Natural killer cell (primary cell): ENCODE measurements at regions not wholly inside any gene's neighbourhood (a gene's known extent, or its start where the extent isn't known, plus 50 kb on each side); places are given as distances from the start of the nearest gene placed in this dataset.

ENCODE experiments used
- ATAC-seq, 3 donors: fragments of 150-1000 bp in 2 of 3; fragments of 200-7000 bp in 1 of 3; cut with Tn5 transposase; 1 replicate in 1 of 3; 2 replicates in 2 of 3; pipeline ENCODE4 v1.10.0; 2021; ENCODE audit warnings: mild to moderate bottlenecking in 2 of 3, moderate library complexity in 2 of 3
- DNase-seq, 2 donors: peaks; one replicate each; pipeline versions ENCODE4 v3.0.0 to v3.0.0-alpha.2; 2013 to 2021; ENCODE audit warnings: mixed read lengths in 1 of 2
- H3K27ac ChIP-seq: one replicate; pipeline ENCODE4 v1.5.1; 2013; ENCODE audit warnings: mild to moderate bottlenecking, low read length
- H3K27me3 ChIP-seq: one replicate; pipeline ENCODE4 v1.6.1; 2013; ENCODE audit warnings: low read length; ENCODE audit not compliant: control insufficient read depth, insufficient read depth
- H3K36me3 ChIP-seq: one replicate; pipeline ENCODE4 v1.6.1; 2013; ENCODE audit warnings: low read length; ENCODE audit not compliant: control insufficient read depth, insufficient read depth
- H3K4me1 ChIP-seq: one replicate; pipeline ENCODE4 v1.6.1; 2013; ENCODE audit warnings: low read length; ENCODE audit not compliant: control insufficient read depth, insufficient read depth
- H3K4me3 ChIP-seq: one replicate; pipeline ENCODE4 v1.5.1; 2013; ENCODE audit warnings: low read length
- H3K9me3 ChIP-seq: one replicate; pipeline ENCODE4 v1.6.1; 2013; ENCODE audit warnings: low read length; ENCODE audit not compliant: control insufficient read depth, insufficient read depth
- H3K27ac Mint-ChIP-seq, 2 donors: one replicate each; pipeline ENCODE4 v1.8.0; 2022; ENCODE audit warnings: mild to moderate bottlenecking in 2 of 2, mixed read lengths in 2 of 2, moderate library complexity in 1 of 2
- H3K27me3 Mint-ChIP-seq, 2 donors: one replicate each; pipeline ENCODE4 v1.8.0; 2022; ENCODE audit warnings: low read depth in 2 of 2, mixed read lengths in 2 of 2
- H3K36me3 Mint-ChIP-seq: one replicate; pipeline ENCODE4 v1.8.0; 2022; ENCODE audit warnings: mixed read lengths
- H3K4me1 Mint-ChIP-seq, 2 donors: one replicate each; pipeline ENCODE4 v1.8.0; 2022; ENCODE audit warnings: mixed read lengths in 2 of 2
- H3K4me3 Mint-ChIP-seq: one replicate; pipeline ENCODE4 v1.8.0; 2022; ENCODE audit warnings: mild to moderate bottlenecking, moderate library complexity, mixed read lengths
- H3K9me3 Mint-ChIP-seq, 2 donors: one replicate each; pipeline ENCODE4 v1.8.0; 2022; ENCODE audit warnings: mixed read lengths in 2 of 2
- WGBS: methylation state at CpG from one replicate; pipeline ENCODE4 v1.1.7; 2013; ENCODE audit warnings: missing lambda C conversion rate; ENCODE audit not compliant: insufficient coverage; 5-methylcytosine and 5-hydroxymethylcytosine counted together
- intact Hi-C: fragments of 100-400 bp; cut with micrococcal nuclease; formaldehyde crosslinking; loops from one replicate; pipeline ENCODE4 v1.14.2; 2022
- TF ChIP-seq, protein P1 (sequence below): fragments of 200-600 bp; IDR thresholded peaks from one replicate; pipeline ENCODE4 v1.8.0; 2022; ENCODE audit warnings: antibody characterized with exemption

DNA sequence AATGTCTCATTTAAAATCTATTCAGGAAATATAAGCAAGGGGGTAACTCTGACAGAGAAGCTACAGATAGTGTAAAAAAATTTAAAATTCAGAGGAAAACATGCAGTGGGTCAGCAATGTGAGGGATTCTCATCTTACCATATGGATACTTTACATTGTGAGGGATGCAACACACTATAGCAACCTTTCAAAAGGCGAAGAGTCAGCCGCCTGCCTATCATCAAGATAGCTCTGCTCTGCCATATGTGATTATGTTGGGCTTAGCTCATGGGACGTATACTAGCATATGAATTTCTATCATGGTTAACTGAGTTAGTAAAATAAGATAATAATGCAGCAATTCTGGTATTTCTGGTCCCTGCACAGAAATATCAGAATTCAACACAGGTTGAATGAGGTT lies 130.9 kb downstream of the MAP3K7 start:
- no peaks in the 10 kb centered on the region for H3K36me3 Mint-ChIP-seq
- TF ChIP-seq, protein P1, sequence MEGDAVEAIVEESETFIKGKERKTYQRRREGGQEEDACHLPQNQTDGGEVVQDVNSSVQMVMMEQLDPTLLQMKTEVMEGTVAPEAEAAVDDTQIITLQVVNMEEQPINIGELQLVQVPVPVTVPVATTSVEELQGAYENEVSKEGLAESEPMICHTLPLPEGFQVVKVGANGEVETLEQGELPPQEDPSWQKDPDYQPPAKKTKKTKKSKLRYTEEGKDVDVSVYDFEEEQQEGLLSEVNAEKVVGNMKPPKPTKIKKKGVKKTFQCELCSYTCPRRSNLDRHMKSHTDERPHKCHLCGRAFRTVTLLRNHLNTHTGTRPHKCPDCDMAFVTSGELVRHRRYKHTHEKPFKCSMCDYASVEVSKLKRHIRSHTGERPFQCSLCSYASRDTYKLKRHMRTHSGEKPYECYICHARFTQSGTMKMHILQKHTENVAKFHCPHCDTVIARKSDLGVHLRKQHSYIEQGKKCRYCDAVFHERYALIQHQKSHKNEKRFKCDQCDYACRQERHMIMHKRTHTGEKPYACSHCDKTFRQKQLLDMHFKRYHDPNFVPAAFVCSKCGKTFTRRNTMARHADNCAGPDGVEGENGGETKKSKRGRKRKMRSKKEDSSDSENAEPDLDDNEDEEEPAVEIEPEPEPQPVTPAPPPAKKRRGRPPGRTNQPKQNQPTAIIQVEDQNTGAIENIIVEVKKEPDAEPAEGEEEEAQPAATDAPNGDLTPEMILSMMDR, result no peak
- Histone ChIP-seq H3K27ac (no peak overlapping the region), H3K36me3 (no peaks in the 10 kb centered on the region), H3K9me3 (no peaks in the 10 kb centered on the region), H3K4me3 (no peak overlapping the region), H3K4me1 (peaks cover 17% of the 10 kb centered on the region), H3K27me3 (no peaks in the 10 kb centered on the region)
- intact Hi-C loops, result no loop called here
- no peak for ATAC-seq
- H3K4me1 Mint-ChIP-seq, result peaks cover 0 to 4% of the 10 kb centered on the region in 2 donors
- no peaks in the 10 kb centered on the region for H3K9me3 Mint-ChIP-seq
- no peak for DNase-seq
- no peak overlapping the region for H3K27ac Mint-ChIP-seq
- H3K27me3 Mint-ChIP-seq, result no peaks in the 10 kb centered on the region
- WGBS, result 96% methylated on average over 3 of the region's 3 CpGs
- no peak overlapping the region for H3K4me3 Mint-ChIP-seq

DNA sequence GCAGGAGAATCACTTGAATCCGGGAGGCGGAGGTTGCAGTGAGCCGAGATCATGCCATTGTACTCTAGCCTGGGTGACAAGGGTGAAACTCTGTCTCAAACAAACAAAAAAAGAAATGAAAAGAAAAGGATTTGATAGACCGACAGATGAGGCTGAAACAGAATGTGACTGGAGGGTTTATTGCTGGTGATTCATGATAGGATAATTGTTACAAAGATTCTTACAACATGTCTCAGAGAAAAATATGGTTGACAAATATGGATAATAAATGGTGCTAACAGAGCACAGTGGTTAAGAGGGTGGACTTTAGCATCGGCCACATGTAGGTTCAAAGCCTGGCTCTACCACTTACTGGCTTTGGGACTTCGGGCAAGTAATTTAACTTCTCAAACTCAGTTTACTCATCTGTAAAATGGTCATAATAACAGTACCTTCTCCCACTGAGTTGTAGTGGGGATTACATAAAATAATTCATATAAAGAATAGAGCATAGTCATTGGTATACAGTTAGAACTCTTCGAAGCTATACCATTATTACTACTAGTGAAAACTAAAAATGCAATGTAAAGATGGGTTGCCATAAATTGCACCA lies 131.9 kb downstream of the MAP3K7 start:
- DNase-seq, result no peak
- Mint-ChIP-seq H3K4me3 (no peak overlapping the region), H3K27me3 (no peaks in the 10 kb centered on the region), H3K9me3 (no peaks in the 10 kb centered on the region), H3K36me3 (no peaks in the 10 kb centered on the region), H3K4me1 (peaks cover 0 to 2% of the 10 kb centered on the region in 2 donors), H3K27ac (no peak overlapping the region)
- intact Hi-C loops, result no loop called here
- WGBS, result 93% methylated on average over 5 of the region's 7 CpGs
- Histone ChIP-seq H3K4me3 (no peak overlapping the region), H3K27me3 (no peaks in the 10 kb centered on the region), H3K4me1 (peaks cover 9% of the 10 kb centered on the region), H3K36me3 (no peaks in the 10 kb centered on the region), H3K27ac (no peak overlapping the region), H3K9me3 (no peaks in the 10 kb centered on the region)
- TF ChIP-seq, protein P1, result no peak
- ATAC-seq, result no peak

DNA sequence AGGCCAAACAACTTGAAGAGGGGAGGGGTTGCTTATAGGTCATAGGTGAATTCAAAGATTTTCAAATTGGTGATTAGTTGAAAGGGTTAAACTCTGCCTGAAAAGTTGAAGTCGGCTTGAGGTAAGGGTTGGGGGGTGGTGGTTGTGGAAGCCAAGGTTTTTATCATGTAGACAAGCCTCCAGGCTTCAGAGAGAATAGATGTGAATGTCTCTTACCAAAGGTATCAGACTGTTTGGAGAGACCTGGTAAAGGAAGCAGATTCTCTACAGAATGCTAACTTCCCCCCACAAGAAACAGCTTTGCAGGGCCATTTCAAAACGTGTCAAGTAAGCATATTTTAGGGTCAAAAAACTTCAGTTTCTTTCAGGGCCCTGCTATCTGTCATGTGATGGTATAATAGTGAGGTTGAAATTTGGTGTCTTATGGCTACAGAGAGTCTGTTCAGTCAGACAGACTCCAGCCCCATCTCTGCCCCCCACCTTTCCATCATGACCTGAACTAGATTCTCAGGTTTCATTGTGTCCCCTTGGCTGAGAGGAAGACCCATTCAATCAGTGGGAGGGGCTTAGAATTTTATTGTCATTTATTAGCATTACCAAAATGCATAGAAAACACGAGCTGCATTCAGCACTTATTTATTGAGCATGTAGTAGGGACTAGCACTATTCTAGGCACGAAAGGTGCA lies 136.5 kb downstream of the MAP3K7 start:
- ATAC-seq, result no peak
- Histone ChIP-seq H3K27me3 (no peaks in the 10 kb centered on the region), H3K4me1 (no peaks in the 10 kb centered on the region), H3K36me3 (no peaks in the 10 kb centered on the region), H3K9me3 (no peaks in the 10 kb centered on the region), H3K4me3 (no peak overlapping the region), H3K27ac (no peak overlapping the region)
- peaks cover 0 to 5% of the 10 kb centered on the region in 2 donors for H3K4me1 Mint-ChIP-seq
- intact Hi-C loops, result no loop called here
- H3K9me3 Mint-ChIP-seq, result no peaks in the 10 kb centered on the region
- H3K27ac Mint-ChIP-seq, result no peak overlapping the region
- WGBS, result 63% methylated on average over 3 of the region's 4 CpGs
- no peak overlapping the region for H3K4me3 Mint-ChIP-seq
- no peak for DNase-seq
- H3K27me3 Mint-ChIP-seq, result peaks cover 0 to 3% of the 10 kb centered on the region in 2 donors
- H3K36me3 Mint-ChIP-seq, result no peaks in the 10 kb centered on the region
- TF ChIP-seq, protein P1, result no peak

DNA sequence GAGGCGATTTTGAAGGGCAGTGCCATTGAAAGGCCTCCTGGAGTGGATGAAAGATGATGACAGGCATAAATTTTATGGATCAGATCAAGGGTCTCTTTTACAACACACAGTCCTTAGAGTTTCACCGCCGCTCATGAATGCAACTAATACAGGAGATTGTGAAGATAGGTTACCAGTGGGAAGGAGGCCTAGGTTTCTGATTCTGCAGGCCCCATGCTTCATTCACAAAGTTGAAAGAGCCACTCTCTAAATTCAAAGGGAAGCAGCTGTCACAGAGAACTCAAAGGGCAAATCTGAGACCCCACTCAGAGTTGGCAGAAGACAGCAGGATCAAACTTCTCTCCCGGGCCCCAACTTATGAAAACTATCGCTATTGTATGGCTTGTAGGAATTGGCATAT lies 137.6 kb downstream of the MAP3K7 start:
- DNase-seq, result no peak
- no peak overlapping the region for H3K4me3 Mint-ChIP-seq
- TF ChIP-seq, protein P1, result no peak
- no peak overlapping the region for H3K27ac ChIP-seq
- no peaks in the 10 kb centered on the region for H3K27me3 ChIP-seq
- H3K4me1 Mint-ChIP-seq, result peaks cover 6 to 11% of the 10 kb centered on the region in 2 donors
- no peak for ATAC-seq
- no peaks in the 10 kb centered on the region for H3K36me3 Mint-ChIP-seq
- WGBS, result 95% methylated on average over 5 of the region's 5 CpGs
- peaks cover 0 to 3% of the 10 kb centered on the region in 2 donors for H3K27me3 Mint-ChIP-seq
- no peak overlapping the region for H3K4me3 ChIP-seq
- H3K9me3 ChIP-seq, result no peaks in the 10 kb centered on the region
- no peaks in the 10 kb centered on the region for H3K4me1 ChIP-seq
- no peak overlapping the region for H3K27ac Mint-ChIP-seq
- intact Hi-C loops, result no loop called here
- no peaks in the 10 kb centered on the region for H3K36me3 ChIP-seq
- H3K9me3 Mint-ChIP-seq, result no peaks in the 10 kb centered on the region
